H1 (cell line): ENCODE measurements at regions not wholly inside any gene's neighbourhood (a gene's known extent, or its start where the extent isn't known, plus 50 kb on each side); places are given as distances from the start of the nearest gene placed in this dataset.

Experiments
- CTCF ChIA-PET: fragments of 300-600 bp; sonication (Branson Sonifier 250); formaldehyde crosslinking; loops from one replicate; lab custom pipeline; 2021; ENCODE audit not compliant: partially characterized antibody; lab: Charles Lee
- POLR2A ChIA-PET: fragments of 300-600 bp; sonication (Branson Sonifier 250); formaldehyde crosslinking; loops from one replicate; lab custom pipeline; 2021; ENCODE audit warnings: inconsistent platforms; ENCODE audit not compliant: partially characterized antibody; lab: Charles Lee
- DNase-seq, 2 experiments: peaks; one replicate each; pipeline versions ENCODE4 v3.0.0 to v3.0.0-alpha.2; 2010 to 2022; ENCODE audit warnings: low spot score in 2 of 2, low read depth in 1 of 2, mixed read lengths in 1 of 2
- FAIRE-seq: peaks from 2 replicates; lab custom pipeline; 2011; peaks lifted over from hg19 to GRCh38; lab: Jason Lieb, UNC
- H2AFZ ChIP-seq: 2 replicates; pipeline ENCODE4 v1.8.1; 2012; ENCODE audit warnings: low read length, inconsistent platforms
- H2AK5ac ChIP-seq: 2 replicates; pipeline ENCODE4 v1.6.1; 2013; ENCODE audit warnings: low read depth, low read length
- H2BK120ac ChIP-seq: replicated peaks from 2 replicates; pipeline ENCODE3; 2013; ENCODE audit warnings: low read depth, low read length, inconsistent platforms
- H2BK12ac ChIP-seq: 2 replicates; pipeline ENCODE4 v1.6.1; 2013; ENCODE audit warnings: low read depth, low read length
- H2BK15ac ChIP-seq: 2 replicates; pipeline ENCODE4 v1.6.1; 2013; ENCODE audit warnings: low read length
- H2BK20ac ChIP-seq: 2 replicates; pipeline ENCODE4 v1.6.1; 2013; ENCODE audit warnings: low read length
- H2BK5ac ChIP-seq: 2 replicates; pipeline ENCODE4 v1.6.1; 2013; ENCODE audit warnings: low read depth, low read length
- H3K14ac ChIP-seq: 2 replicates; pipeline ENCODE4 v1.6.1; 2013; ENCODE audit warnings: inconsistent platforms; ENCODE audit not compliant: insufficient read length
- H3K18ac ChIP-seq: 2 replicates; pipeline ENCODE4 v1.6.1; 2013; ENCODE audit warnings: low read length; ENCODE audit errors: extremely low read depth
- H3K23ac ChIP-seq: 2 replicates; pipeline ENCODE4 v1.6.1; 2013; ENCODE audit warnings: inconsistent platforms; ENCODE audit not compliant: insufficient read length
- H3K23me2 ChIP-seq: 2 replicates; pipeline ENCODE4 v1.6.1; 2013; ENCODE audit warnings: low read depth, low read length
- H3K27ac ChIP-seq: 2 replicates; pipeline ENCODE4 v1.6.1; 2011; ENCODE audit warnings: low read depth, low read length, inconsistent platforms
- H3K27me3 ChIP-seq, 4 experiments: replicated peaks in 1 of 4; 1 replicate in 1 of 4; 2 replicates in 3 of 4; pipeline versions ENCODE4 v1.6.1 to v1.8.1; 2011 to 2013; ENCODE audit warnings: low read length in 3 of 4, mild to moderate bottlenecking in 3 of 4, inconsistent platforms in 2 of 4, mixed read lengths in 2 of 4, moderate library complexity in 1 of 4; ENCODE audit not compliant: control insufficient read depth in 3 of 4, insufficient read depth in 3 of 4; ENCODE audit errors: extremely low read depth in 1 of 4
- H3K36me3 ChIP-seq, 4 experiments: 2 replicates each; pipeline versions ENCODE4 v1.6.1 to v1.8.1; 2011 to 2013; ENCODE audit warnings: mild to moderate bottlenecking in 4 of 4, low read length in 3 of 4, moderate library complexity in 2 of 4, control low read depth in 1 of 4, inconsistent platforms in 1 of 4; ENCODE audit not compliant: insufficient read depth in 4 of 4, control insufficient read depth in 2 of 4
- H3K4ac ChIP-seq: replicated peaks from 2 replicates; pipeline ENCODE3; 2013; ENCODE audit warnings: low read length, low read depth, mixed read lengths, inconsistent platforms; ENCODE audit not compliant: insufficient read length
- H3K4me1 ChIP-seq, 4 experiments: replicated peaks in 1 of 4; 1 replicate in 1 of 4; 2 replicates in 3 of 4; pipeline versions ENCODE4 v1.6.1 to v1.8.1; 2011 to 2013; ENCODE audit warnings: low read length in 3 of 4, inconsistent platforms in 2 of 4, mixed read lengths in 1 of 4; ENCODE audit not compliant: insufficient read depth in 4 of 4, control insufficient read depth in 3 of 4
- H3K4me2 ChIP-seq, 2 experiments: 2 replicates each; pipeline versions ENCODE4 v1.6.1 to v1.8.1; 2011 to 2013; ENCODE audit warnings: low read depth in 2 of 2, low read length in 2 of 2, control low read depth in 1 of 2, inconsistent platforms in 1 of 2, mild to moderate bottlenecking in 1 of 2; ENCODE audit not compliant: insufficient read depth in 1 of 2
- H3K4me3 ChIP-seq, 4 experiments: fragments of 200-600, 300-600 bp in 1 of 4; sonication (generic), shearing (Covaris generic), sonication (Bioruptor Twin) in 1 of 4; 2 replicates each; pipeline versions ENCODE4 v1.5.1 to v1.8.1; 2011 to 2016; ENCODE audit warnings: low read length in 4 of 4, low read depth in 3 of 4, control low read depth in 2 of 4, inconsistent platforms in 2 of 4, mild to moderate bottlenecking in 2 of 4, mixed read lengths in 1 of 4, moderate library complexity in 1 of 4; ENCODE audit not compliant: insufficient read depth in 2 of 4; ENCODE audit errors: extremely low read depth in 1 of 4
- H3K56ac ChIP-seq: replicated peaks from 2 replicates; pipeline ENCODE3; 2013; ENCODE audit warnings: low read depth, mild to moderate bottlenecking, mixed read lengths, low read length, inconsistent platforms; ENCODE audit not compliant: insufficient read length
- H3K79me1 ChIP-seq: 2 replicates; pipeline ENCODE4 v1.6.1; 2013; ENCODE audit warnings: low read depth, low read length, control low read depth
- H3K79me2 ChIP-seq, 2 experiments: 2 replicates each; pipeline versions ENCODE4 v1.6.1 to v1.8.1; 2012 to 2013; ENCODE audit warnings: low read length in 2 of 2, mild to moderate bottlenecking in 2 of 2, inconsistent platforms in 1 of 2; ENCODE audit not compliant: insufficient read depth in 2 of 2, control insufficient read depth in 1 of 2
- H3K9ac ChIP-seq, 4 experiments: replicated peaks in 1 of 4; 1 replicate in 1 of 4; 2 replicates in 3 of 4; pipeline versions ENCODE4 v1.6.1 to v1.8.1; 2011 to 2013; ENCODE audit warnings: low read depth in 3 of 4, low read length in 3 of 4, control low read depth in 2 of 4, mild to moderate bottlenecking in 2 of 4, moderate library complexity in 2 of 4, inconsistent platforms in 1 of 4; ENCODE audit errors: extremely low read depth in 1 of 4
- H3K9me3 ChIP-seq, 2 experiments: 2 replicates each; pipeline versions ENCODE4 v1.6.1 to v1.8.1; 2012 to 2013; ENCODE audit warnings: mild to moderate bottlenecking in 2 of 2, moderate library complexity in 2 of 2, control low read depth in 1 of 2, inconsistent platforms in 1 of 2, low read depth in 1 of 2, low read length in 1 of 2, mixed read lengths in 1 of 2; ENCODE audit not compliant: insufficient read depth in 2 of 2
- H4K20me1 ChIP-seq, 2 experiments: replicated peaks in 1 of 2; 2 replicates each; pipeline versions ENCODE3 to v1.8.1; 2011 to 2013; ENCODE audit warnings: inconsistent platforms in 2 of 2, low read length in 2 of 2, mild to moderate bottlenecking in 1 of 2; ENCODE audit not compliant: insufficient read depth in 2 of 2, control insufficient read depth in 1 of 2
- H4K5ac ChIP-seq: 2 replicates; pipeline ENCODE4 v1.6.1; 2013; ENCODE audit warnings: low read length, low read depth, mixed read lengths, inconsistent platforms; ENCODE audit not compliant: insufficient read length
- H4K8ac ChIP-seq: 2 replicates; pipeline ENCODE4 v1.8.0; 2013; ENCODE audit warnings: mild to moderate bottlenecking, moderate library complexity, low read length, inconsistent platforms; ENCODE audit not compliant: insufficient read depth; ENCODE audit errors: extremely low read depth
- H4K91ac ChIP-seq: replicated peaks from 2 replicates; pipeline ENCODE3; 2013; ENCODE audit warnings: low read length, mixed read lengths, inconsistent platforms; ENCODE audit not compliant: insufficient read length
- CEBPB ChIP-seq: IDR thresholded peaks from 2 replicates; pipeline ENCODE4 v1.6.1; 2012; ENCODE audit warnings: low read depth, low read length
- HDAC2 ChIP-seq, 2 experiments: fragments of 300-600 bp in 1 of 2; sonication (generic) in 1 of 2; IDR thresholded peaks; 2 replicates each; pipeline ENCODE4 v1.6.1; 2011 to 2012; ENCODE audit warnings: low read depth in 2 of 2, low read length in 2 of 2, mild to moderate bottlenecking in 2 of 2, moderate library complexity in 2 of 2, borderline replicate concordance in 1 of 2, inconsistent platforms in 1 of 2
- HDAC6 ChIP-seq: IDR thresholded peaks from one replicate; pipeline ENCODE4 v1.7.1; 2012; ENCODE audit warnings: low read depth, mild to moderate bottlenecking, inconsistent platforms, low read length, moderate library complexity
- KDM5A ChIP-seq: fragments of 200-600 bp; IDR thresholded peaks from 2 replicates; pipeline ENCODE4 v1.7.1; 2012; ENCODE audit warnings: mild to moderate bottlenecking, low read length, inconsistent platforms, mixed read lengths
- MAFK ChIP-seq: IDR thresholded peaks from 2 replicates; pipeline ENCODE4 v1.6.1; 2012; ENCODE audit warnings: low read depth, mild to moderate bottlenecking, improper control_type of control experiment, low read length
- NANOG ChIP-seq: IDR thresholded peaks from 2 replicates; pipeline ENCODE4 v1.6.1; 2011; ENCODE audit warnings: low read length, low read depth, mild to moderate bottlenecking, inconsistent platforms; ENCODE audit not compliant: insufficient read depth, poor library complexity, severe bottlenecking
- RAD21 ChIP-seq, 2 experiments: IDR thresholded peaks in 1 of 2; conservative IDR thresholded peaks in 1 of 2; 2 replicates each; pipeline ENCODE4 v1.6.1; 2011; ENCODE audit warnings: low read depth in 2 of 2, low read length in 2 of 2, improper control_type of control experiment in 1 of 2, inconsistent platforms in 1 of 2, mild to moderate bottlenecking in 1 of 2, moderate library complexity in 1 of 2
- SIX5 ChIP-seq: IDR thresholded peaks from 2 replicates; pipeline ENCODE4 v1.6.1; 2011; ENCODE audit warnings: mild to moderate bottlenecking, low read depth, low read length
- SP2 ChIP-seq: IDR thresholded peaks from 2 replicates; pipeline ENCODE4 v1.6.1; 2012; ENCODE audit warnings: mild to moderate bottlenecking, low read length, inconsistent platforms
- SP4 ChIP-seq: IDR thresholded peaks from 2 replicates; pipeline ENCODE4 v1.6.1; 2012; ENCODE audit warnings: low read length, inconsistent platforms
- WGBS, 2 experiments: shearing (Covaris generic) in 1 of 2; methylation state at CpG; one replicate each; pipeline versions ENCODE4 v1.1.6 to v1.1.7; 2013 to 2015; ENCODE audit warnings: low lambda C conversion rate in 2 of 2, mixed read lengths in 2 of 2, inconsistent platforms in 1 of 2, low coverage in 1 of 2, missing lambda C conversion rate in 1 of 2; ENCODE audit not compliant: insufficient replicate concordance in 2 of 2, insufficient coverage in 1 of 2, insufficient read length in 1 of 2; ENCODE audit errors: extremely low coverage in 1 of 2, missing lambda C conversion rate in 1 of 2; 5-methylcytosine and 5-hydroxymethylcytosine counted together

DNA sequence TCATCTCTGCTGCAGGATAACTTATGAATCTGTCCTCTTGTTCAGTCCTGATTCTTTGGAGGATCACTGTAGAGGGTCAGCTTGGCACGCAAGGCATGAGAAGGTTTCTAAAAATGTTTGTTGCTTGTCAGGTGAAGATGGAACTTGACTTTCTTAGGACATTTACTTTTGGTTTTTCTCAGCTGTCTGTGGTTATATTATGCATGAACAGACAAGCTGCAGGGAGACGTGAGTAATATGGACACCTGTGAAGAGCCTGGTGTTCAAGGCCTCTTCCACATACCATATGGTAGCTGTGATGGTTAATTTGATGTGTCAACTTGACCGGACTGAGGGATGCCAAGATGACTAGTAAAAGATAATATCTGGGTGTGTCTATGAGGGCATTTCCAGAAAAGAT is 270.2 kb upstream of the CPHXL start:
- no peak overlapping the region for H3K4me2 ChIP-seq

More for the DNA sequence above, 270.2 kb upstream of the CPHXL start:
- H3K9me3 ChIP-seq: no peaks in the 10 kb centered on the region
- H3K23ac ChIP-seq: no peak overlapping the region
- H2AK5ac ChIP-seq: no peak overlapping the region
- no peak for TF ChIP-seq CEBPB
- TF ChIP-seq HDAC6: no peak
- TF ChIP-seq KDM5A: no peak
- no peak for TF ChIP-seq SP4
- TF ChIP-seq HDAC2 (IDR thresholded peaks at IDR 0.05; ENCODE audit: borderline replicate concordance in 1 of 2, low read depth in 2 of 2, low read length in 2 of 2): no peak
- no peak for TF ChIP-seq SP2
- no peak for TF ChIP-seq MAFK
- no peak for TF ChIP-seq RAD21 (IDR thresholded peaks at IDR 0.05 in 1 of 2, conservative IDR thresholded peaks at IDR 0.05 in 1 of 2; ENCODE audit: low read depth in 2 of 2, low read length in 2 of 2)
- no peak for TF ChIP-seq SIX5
- TF ChIP-seq NANOG: no peak
- TF ChIP-seq, all 59 proteins: peak for 0
- H2BK20ac ChIP-seq: no peak overlapping the region
- H3K9ac ChIP-seq: no peak overlapping the region
- no peak overlapping the region for H2BK5ac ChIP-seq
- no peak overlapping the region for H2BK120ac ChIP-seq
- H4K20me1 ChIP-seq: no peaks in the 10 kb centered on the region
- no peak overlapping the region for H4K5ac ChIP-seq
- H2BK15ac ChIP-seq: no peak overlapping the region
- H3K14ac ChIP-seq: no peak overlapping the region
- CTCF ChIA-PET: no interaction called here
- H3K4ac ChIP-seq: no peak overlapping the region
- H3K79me1 ChIP-seq: no peaks in the 10 kb centered on the region
- H3K27ac ChIP-seq: no peak overlapping the region
- H4K91ac ChIP-seq: no peak overlapping the region
- no peak overlapping the region for H3K56ac ChIP-seq
- POLR2A ChIA-PET: no interaction called here
- H2BK12ac ChIP-seq: no peak overlapping the region
- H3K4me3 ChIP-seq: no peak overlapping the region
- FAIRE-seq (no peak), DNase-seq (no peak)
- 100% methylated on average over 3 of the region's 3 CpGs; no CpG with 5 or more reads in 1 of the 2 experiments for WGBS, 2 experiments
- no peak overlapping the region for H4K8ac ChIP-seq
- H3K36me3 ChIP-seq: no peaks in the 10 kb centered on the region
- H3K79me2 ChIP-seq: no peaks in the 10 kb centered on the region
- H3K23me2 ChIP-seq: no peaks in the 10 kb centered on the region
- H3K18ac ChIP-seq: no peak overlapping the region
- no peaks in the 10 kb centered on the region for H3K4me1 ChIP-seq
- no peak overlapping the region for H2AFZ ChIP-seq
- no peaks in the 10 kb centered on the region for H3K27me3 ChIP-seq
